ENCODE measurements at regions not wholly inside any gene's neighbourhood (a gene's known extent, or its start where the extent isn't known, plus 50 kb on each side); places are given as distances from the start of the nearest gene placed in this dataset.

DNA sequence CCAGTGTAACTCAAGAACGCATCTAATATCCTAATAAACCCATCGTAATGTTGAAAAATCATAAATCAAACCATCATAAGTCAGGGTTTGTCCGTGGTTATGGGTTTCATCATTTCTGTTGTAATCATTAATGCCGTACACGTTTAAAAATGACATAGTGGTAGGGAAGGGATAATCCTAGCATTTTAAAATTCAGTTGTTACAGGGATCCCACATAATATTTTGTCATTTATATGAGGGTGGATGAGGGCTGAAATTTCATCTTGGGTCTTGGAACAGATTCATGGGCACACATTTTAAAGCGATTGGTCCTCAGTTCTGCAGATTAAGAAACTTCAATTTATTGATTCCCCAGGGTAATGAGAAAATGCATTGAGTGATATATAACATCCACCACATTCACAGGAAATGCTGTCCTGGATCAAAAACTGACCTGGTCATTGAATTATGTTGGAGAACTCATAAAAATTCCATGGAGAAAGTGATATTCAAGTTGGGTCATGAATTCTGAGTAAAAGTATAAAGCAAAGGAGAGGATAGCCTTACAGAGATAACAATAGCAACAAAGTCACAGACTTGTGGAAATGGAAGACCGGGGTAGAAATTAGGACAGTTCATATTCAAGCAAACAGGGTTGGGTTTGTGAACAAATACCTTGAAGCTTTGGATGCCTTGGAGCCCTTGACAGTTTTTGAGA, 1527.3 kb upstream of the TPTE start:
- TF ChIP-seq MXI1 (IDR thresholded peaks at IDR 0.05; ENCODE audit: borderline replicate concordance, low read depth, low read length) (no peak), FOS (IDR thresholded peaks at IDR 0.05; ENCODE audit: low read depth, low read length) (no peak)
- Histone ChIP-seq H2AK5ac (ENCODE audit: low read depth, low read length) (no peak overlapping the region), H3K9ac (ENCODE audit: low read depth, low read length) (no peak overlapping the region), H3K79me1 (ENCODE audit: low read depth in 1 of 2, low read length in 2 of 2) (no peaks in the 10 kb centered on the region), H3K36me3 (ENCODE audit: control insufficient read depth, insufficient read depth, low read length) (no peaks in the 10 kb centered on the region), H4K20me1 (ENCODE audit: insufficient read depth, low read length) (no peaks in the 10 kb centered on the region), H3K4me2 (ENCODE audit: low read depth, low read length) (no peak overlapping the region), H4K5ac (ENCODE audit: low read depth, low read length) (no peak overlapping the region), H3K9me3 (ENCODE audit: control insufficient read depth, insufficient read depth, low read length) (peaks cover 46% of the 10 kb centered on the region), H2BK5ac (ENCODE audit: low read depth, low read length, poor library complexity, severe bottlenecking) (no peak overlapping the region), H3K4ac (ENCODE audit: low read depth, low read length) (no peak overlapping the region), H3K23ac (ENCODE audit: low read depth, low read length) (no peak overlapping the region), H4K8ac (ENCODE audit: low read depth in 2 of 2, low read length in 2 of 2) (no peak overlapping the region), H3K18ac (ENCODE audit: low read depth, low read length) (no peak overlapping the region), H2AFZ (replicated peaks; ENCODE audit: low read length, poor library complexity) (no peak overlapping the region), H3K27me3 (ENCODE audit: control insufficient read depth, insufficient read depth, low read length) (no peaks in the 10 kb centered on the region), H4K91ac (ENCODE audit: insufficient read depth, low read depth, low read length) (no peak overlapping the region), H3K27ac (ENCODE audit: insufficient read depth, low read length) (no peak overlapping the region), H2BK15ac (ENCODE audit: low read depth, low read length) (no peak overlapping the region), H2AK9ac (replicated peaks; ENCODE audit: low read depth, low read length, poor library complexity) (no peak overlapping the region), H3K56ac (ENCODE audit: extremely low read depth, insufficient read depth, low read length) (no peak overlapping the region), H3K9me1 (ENCODE audit: insufficient read depth, low read length) (no peaks in the 10 kb centered on the region), H3K14ac (replicated peaks; ENCODE audit: low read depth, low read length) (no peak overlapping the region), H2BK20ac (ENCODE audit: low read depth, low read length) (no peak overlapping the region), H3K4me3 (ENCODE audit: insufficient read depth, low read depth, low read length) (no peak overlapping the region), H3K4me1 (ENCODE audit: control insufficient read depth, insufficient read depth, low read length) (no peaks in the 10 kb centered on the region), H2BK120ac (ENCODE audit: low read depth, low read length) (no peak overlapping the region)
- no TSS peak for BruUV-seq (replicated peaks)
- ChIA-PET CTCF (no interaction called here), POLR2A (ENCODE audit: unreplicated experiment) (no interaction called here)
- ATAC-seq (ENCODE audit: low read depth) (no peak), DNase-seq (no peak)
- dilution Hi-C loops (cut with HindIII; ENCODE audit: low sequenced_read_pairs, unreplicated experiment): no loop called here
- 36% methylated on average over 1 of the region's 7 CpGs; no CpG with 5 or more reads in 1 of the 2 experiments for WGBS, 2 experiments (ENCODE audit: extremely low coverage in 2 of 2, insufficient read length in 1 of 2)
- intact Hi-C loops (cut with micrococcal nuclease): no loop called here
- in situ Hi-C loops (cut with MboI; ENCODE audit: low sequenced_read_pairs): no loop called here
